HEK293 (cell line): ENCODE measurements at regions not wholly inside any gene's neighbourhood (a gene's known extent, or its start where the extent isn't known, plus 50 kb on each side); places are given as distances from the start of the nearest gene placed in this dataset.

Experiments used
- CTCF ChIA-PET: fragments of 350-600 bp; formaldehyde crosslinking; extraction: SDS; loops from one replicate; lab custom pipeline; 2021; ENCODE audit warnings: antibody characterized with exemption; lab: Yijun Ruan, JAX
- POLR2A ChIA-PET: fragments of 300-600 bp; formaldehyde crosslinking; extraction: SDS; loops from one replicate; lab custom pipeline; 2020; ENCODE audit warnings: antibody characterized with exemption, inconsistent platforms; lab: Yijun Ruan, JAX
- H3K27ac ChIP-seq: fragments of 200-500 bp; sonication (Bioruptor generic); 2 replicates; pipeline ENCODE4 v1.5.1; 2014; ENCODE audit warnings: low read depth, low read length, control low read depth, inconsistent platforms; ENCODE audit errors: extremely low read depth
- H3K36me3 ChIP-seq, 2 experiments: fragments of 200-500 bp in 1 of 2; sonication (Bioruptor generic) in 1 of 2; 1 replicate in 1 of 2; 2 replicates in 1 of 2; pipeline ENCODE4 v1.5.1; 2014 to 2017; ENCODE audit warnings: inconsistent platforms in 2 of 2, low read length in 2 of 2; ENCODE audit not compliant: control insufficient read depth in 2 of 2, insufficient read depth in 1 of 2
- H3K4me1 ChIP-seq: fragments of 200-500 bp; sonication (Bioruptor generic); 2 replicates; pipeline ENCODE4 v1.5.1; 2014; ENCODE audit warnings: mild to moderate bottlenecking, low read length, inconsistent platforms; ENCODE audit not compliant: control insufficient read depth, insufficient read depth
- H3K4me3 ChIP-seq: 2 replicates; pipeline ENCODE4 v1.5.1; 2011; ENCODE audit warnings: low read depth, mild to moderate bottlenecking, control low read depth, low read length, moderate library complexity
- H3K9me3 ChIP-seq: fragments of 200-500 bp; sonication (Bioruptor generic); 2 replicates; pipeline ENCODE4 v1.5.1; 2014; ENCODE audit warnings: low read depth, low read length, inconsistent platforms; ENCODE audit not compliant: control insufficient read depth, insufficient read depth
- HOXD13 ChIP-seq: sonication (generic); formaldehyde crosslinking; IDR thresholded peaks from 2 replicates; pipeline ENCODE4 v1.8.0; 2022; ENCODE audit warnings: missing genetic modification reagents, borderline replicate concordance
- KLF8 ChIP-seq: fragments of 450-650 bp; formaldehyde crosslinking; IDR thresholded peaks from 2 replicates; pipeline ENCODE4 v1.5.1; 2016; ENCODE audit warnings: missing biosample characterization, missing genetic modification characterization
- MYNN ChIP-seq: fragments of 450-650 bp; formaldehyde crosslinking; IDR thresholded peaks from 2 replicates; pipeline ENCODE4 v1.5.1; 2016; ENCODE audit warnings: missing biosample characterization, missing genetic modification characterization, borderline replicate concordance
- OSR2 ChIP-seq: fragments of 450-650 bp; formaldehyde crosslinking; IDR thresholded peaks from 2 replicates; pipeline ENCODE4 v1.5.1; 2016; ENCODE audit warnings: missing biosample characterization, missing genetic modification characterization
- REPIN1 ChIP-seq: fragments of 450-650 bp; formaldehyde crosslinking; IDR thresholded peaks from 2 replicates; pipeline ENCODE4 v1.5.1; 2017; ENCODE audit warnings: missing biosample characterization, missing genetic modification characterization, low read depth
- SETDB1 ChIP-seq: IDR thresholded peaks from one replicate; pipeline ENCODE4 v1.6.1; 2017; ENCODE audit warnings: mild to moderate bottlenecking, low read length, moderate library complexity, mixed read lengths; ENCODE audit not compliant: insufficient read length
- SP3 ChIP-seq: fragments of 450-650 bp; formaldehyde crosslinking; IDR thresholded peaks from 2 replicates; pipeline ENCODE4 v1.5.1; 2016; ENCODE audit warnings: missing biosample characterization, missing genetic modification characterization
- ZBTB8A ChIP-seq: fragments of 450-650 bp; formaldehyde crosslinking; IDR thresholded peaks from 2 replicates; pipeline ENCODE4 v1.5.1; 2016; ENCODE audit warnings: missing biosample characterization, missing genetic modification characterization
- ZNF114 ChIP-seq: fragments of 450-650 bp; formaldehyde crosslinking; IDR thresholded peaks from 2 replicates; pipeline ENCODE4 v1.5.0; 2017; ENCODE audit warnings: missing biosample characterization, missing genetic modification characterization
- ZNF132 ChIP-seq: fragments of 450-650 bp; formaldehyde crosslinking; IDR thresholded peaks from 2 replicates; pipeline ENCODE4 v1.5.1; 2017; ENCODE audit warnings: missing biosample characterization, missing genetic modification characterization, borderline replicate concordance
- ZNF169 ChIP-seq: fragments of 450-650 bp; formaldehyde crosslinking; IDR thresholded peaks from 2 replicates; pipeline ENCODE4 v1.5.1; 2016; ENCODE audit warnings: missing biosample characterization, missing genetic modification characterization
- ZNF175 ChIP-seq: fragments of 450-650 bp; formaldehyde crosslinking; IDR thresholded peaks from 2 replicates; pipeline ENCODE4 v1.5.1; 2016; ENCODE audit warnings: missing biosample characterization, missing genetic modification characterization
- ZNF2 ChIP-seq: fragments of 450-650 bp; formaldehyde crosslinking; IDR thresholded peaks from 2 replicates; pipeline ENCODE4 v1.5.1; 2016; ENCODE audit warnings: missing biosample characterization, missing genetic modification characterization
- ZNF341 ChIP-seq: fragments of 450-650 bp; formaldehyde crosslinking; IDR thresholded peaks from 2 replicates; pipeline ENCODE4; 2016; ENCODE audit warnings: low read depth, missing biosample characterization, missing genetic modification characterization
- ZNF394 ChIP-seq: fragments of 450-650 bp; formaldehyde crosslinking; IDR thresholded peaks from 2 replicates; pipeline ENCODE4 v1.5.1; 2016; ENCODE audit warnings: missing biosample characterization, missing genetic modification characterization, mild to moderate bottlenecking, moderate library complexity, borderline replicate concordance
- ZNF544 ChIP-seq: fragments of 450-650 bp; formaldehyde crosslinking; IDR thresholded peaks from 2 replicates; pipeline ENCODE4 v1.5.0; 2017; ENCODE audit warnings: missing biosample characterization, missing genetic modification characterization
- ZNF629 ChIP-seq: fragments of 450-650 bp; formaldehyde crosslinking; IDR thresholded peaks from 2 replicates; pipeline ENCODE4 v1.5.1; 2017; ENCODE audit warnings: missing biosample characterization, missing genetic modification characterization
- ZNF670 ChIP-seq: fragments of 450-650 bp; formaldehyde crosslinking; IDR thresholded peaks from 2 replicates; pipeline ENCODE4 v1.5.1; 2016; ENCODE audit warnings: missing biosample characterization, missing genetic modification characterization, low read depth
- ZNF701 ChIP-seq: fragments of 450-650 bp; formaldehyde crosslinking; IDR thresholded peaks from 2 replicates; pipeline ENCODE4 v1.5.1; 2016; ENCODE audit warnings: missing biosample characterization, missing genetic modification characterization
- ZSCAN16 ChIP-seq: fragments of 450-650 bp; formaldehyde crosslinking; IDR thresholded peaks from 2 replicates; pipeline ENCODE4 v1.5.1; 2016; ENCODE audit warnings: missing biosample characterization, missing genetic modification characterization
- TF ChIP-seq, protein P1 (sequence below): fragments of 450-650 bp; formaldehyde crosslinking; IDR thresholded peaks from 2 replicates; pipeline ENCODE4 v1.5.1; 2016; ENCODE audit warnings: missing biosample characterization, missing genetic modification characterization
- TF ChIP-seq, protein P2 (sequence below): fragments of 450-650 bp; formaldehyde crosslinking; IDR thresholded peaks from 2 replicates; pipeline ENCODE4 v1.5.1; 2016; ENCODE audit warnings: missing biosample characterization, missing genetic modification characterization

DNA sequence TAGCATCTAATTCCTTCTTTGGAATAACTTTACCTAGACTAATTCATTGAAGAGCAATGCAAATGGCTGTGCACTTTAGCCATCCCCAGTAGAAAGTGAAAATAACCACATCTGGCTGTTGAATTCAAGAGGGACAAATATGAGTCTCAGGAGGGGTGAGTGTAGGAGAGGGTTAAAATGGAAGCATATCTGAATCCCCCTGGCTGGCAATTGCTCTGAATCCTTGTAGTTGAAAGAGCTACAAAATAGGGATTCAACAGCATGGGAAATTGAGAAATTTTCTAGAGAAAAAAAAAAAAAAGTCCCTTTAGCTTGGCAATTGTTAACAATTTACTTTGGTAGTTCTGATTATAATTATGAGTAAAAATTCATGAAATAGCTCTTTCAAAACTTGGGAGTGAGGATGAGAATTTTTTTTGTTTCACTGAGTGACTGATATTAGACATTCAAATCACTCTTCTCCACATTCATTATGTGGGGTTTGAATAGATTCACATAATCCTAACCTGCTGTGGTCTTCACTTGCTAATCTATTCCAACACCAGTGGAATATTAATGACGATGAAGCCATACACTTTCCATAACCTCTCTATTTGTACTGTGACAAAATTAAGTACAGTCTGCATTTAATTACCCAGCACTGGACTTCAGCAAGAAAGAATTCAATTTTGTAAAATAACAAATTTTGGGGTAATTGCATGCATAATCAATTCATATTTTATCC lies 569.0 kb upstream of the MCTP2 start:
- ChIA-PET POLR2A (no interaction called here), CTCF (interaction anchor here (0.5 kb wide), 1 partner anchor 229 kb away, joined by 3 read pairs; no protein-coding TSS in a partner anchor)
- H3K9me3 ChIP-seq = no peaks in the 10 kb centered on the region
- no peaks in the 10 kb centered on the region for H3K36me3 ChIP-seq
- no peaks in the 10 kb centered on the region for H3K4me1 ChIP-seq
- TF ChIP-seq HOXD13 (CRISPR knock-in tag) (no peak), OSR2 (tag by site-specific recombination) (no peak), ZBTB8A (tag by site-specific recombination) (no peak), ZNF114 (tag by site-specific recombination) (no peak), ZNF2 (no peak), ZNF169 (no peak), ZNF701 (tag by site-specific recombination) (no peak), ZNF670 (tag by site-specific recombination) (no peak), SP3 (no peak), ZNF175 (tag by site-specific recombination) (no peak), ZNF341 (tag by site-specific recombination) (no peak), REPIN1 (tag by site-specific recombination) (no peak), ZNF544 (tag by site-specific recombination) (no peak), ZNF629 (tag by site-specific recombination) (no peak)
- TF ChIP-seq, protein P1, sequence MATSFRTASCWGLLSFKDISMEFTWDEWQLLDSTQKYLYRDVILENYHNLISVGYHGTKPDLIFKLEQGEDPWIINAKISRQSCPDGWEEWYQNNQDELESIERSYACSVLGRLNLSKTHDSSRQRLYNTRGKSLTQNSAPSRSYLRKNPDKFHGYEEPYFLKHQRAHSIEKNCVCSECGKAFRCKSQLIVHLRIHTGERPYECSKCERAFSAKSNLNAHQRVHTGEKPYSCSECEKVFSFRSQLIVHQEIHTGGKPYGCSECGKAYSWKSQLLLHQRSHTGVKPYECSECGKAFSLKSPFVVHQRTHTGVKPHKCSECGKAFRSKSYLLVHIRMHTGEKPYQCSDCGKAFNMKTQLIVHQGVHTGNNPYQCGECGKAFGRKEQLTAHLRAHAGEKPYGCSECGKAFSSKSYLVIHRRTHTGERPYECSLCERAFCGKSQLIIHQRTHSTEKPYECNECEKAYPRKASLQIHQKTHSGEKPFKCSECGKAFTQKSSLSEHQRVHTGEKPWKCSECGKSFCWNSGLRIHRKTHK (tag by site-specific recombination) = no peak
- H3K27ac ChIP-seq = no peak overlapping the region
- no peak overlapping the region for H3K4me3 ChIP-seq

DNA sequence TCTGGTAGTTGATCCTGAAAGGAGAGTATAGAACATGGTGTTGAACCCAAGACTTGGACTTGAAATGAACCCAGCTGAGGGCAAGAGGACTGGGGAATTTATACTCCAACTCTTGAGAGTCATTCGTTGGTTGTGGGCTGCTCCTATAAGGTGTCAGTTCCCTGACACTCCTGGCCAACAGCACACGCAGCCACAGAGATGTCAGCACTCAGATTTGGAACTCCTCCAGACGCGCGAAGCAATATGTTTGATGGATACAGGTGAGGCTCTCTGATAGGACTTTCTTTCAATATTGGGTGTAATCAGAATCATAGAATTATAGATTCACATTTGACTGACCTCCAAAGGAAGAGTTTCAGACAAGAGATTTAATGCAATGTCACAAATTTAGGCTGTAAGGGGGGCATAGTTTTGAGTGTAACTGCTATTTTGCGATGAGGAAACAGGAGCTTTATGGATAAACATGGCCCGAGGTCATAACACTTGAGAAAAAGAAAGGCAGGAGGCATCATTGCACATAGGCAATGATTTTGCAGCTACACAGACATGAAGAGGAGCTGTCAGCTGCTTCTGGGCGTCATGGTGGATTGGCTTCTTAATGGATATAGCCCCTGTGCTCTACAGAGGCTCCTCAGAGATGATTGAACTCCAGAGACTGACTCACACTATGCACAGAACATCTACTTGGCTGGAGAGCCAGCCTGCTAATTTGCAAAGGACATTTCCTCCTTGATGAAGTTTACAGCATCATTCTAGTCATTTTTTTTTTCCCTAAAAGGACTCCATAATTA lies 569.2 kb upstream of the RGMA start:
- no peak overlapping the region for H3K4me3 ChIP-seq
- no peaks in the 10 kb centered on the region for H3K9me3 ChIP-seq
- ChIA-PET POLR2A (no interaction called here), CTCF (interaction anchor here (0.9 to 2.1 kb wide), 2 partner anchors 15 to 318 kb away, joined by 3 to 5 read pairs; no protein-coding TSS in a partner anchor)
- H3K36me3 ChIP-seq = no peaks in the 10 kb centered on the region
- TF ChIP-seq SETDB1 (no peak), ZSCAN16 (no peak)
- TF ChIP-seq, protein P2, sequence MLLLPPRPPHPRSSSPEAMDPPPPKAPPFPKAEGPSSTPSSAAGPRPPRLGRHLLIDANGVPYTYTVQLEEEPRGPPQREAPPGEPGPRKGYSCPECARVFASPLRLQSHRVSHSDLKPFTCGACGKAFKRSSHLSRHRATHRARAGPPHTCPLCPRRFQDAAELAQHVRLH (tag by site-specific recombination) = no peak
- no peak overlapping the region for H3K27ac ChIP-seq
- H3K4me1 ChIP-seq = no peaks in the 10 kb centered on the region

DNA sequence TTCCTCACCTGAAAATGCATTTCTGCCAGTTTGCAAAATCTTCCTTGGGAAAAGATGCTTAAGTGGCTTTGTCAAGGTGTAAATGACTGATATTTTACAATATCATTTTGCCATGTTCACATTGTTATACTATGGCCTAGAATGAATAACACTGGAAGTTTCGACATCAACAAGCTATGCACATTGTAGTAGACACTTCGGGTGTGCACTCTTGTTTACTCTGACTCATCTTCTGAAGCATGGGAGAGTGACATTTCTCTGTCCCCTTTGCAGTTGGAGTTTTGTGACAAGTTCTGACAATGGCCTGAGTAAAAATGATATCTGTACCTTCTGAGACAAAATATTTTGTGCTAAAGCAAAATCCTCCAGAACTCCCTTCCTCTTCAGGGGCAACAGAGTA lies 567.0 kb upstream of the RGMA start:
- TF ChIP-seq KLF8 (tag by site-specific recombination) (no peak), MYNN (no peak), ZNF394 (tag by site-specific recombination) (no peak), ZNF132 (no peak)
- TF ChIP-seq, protein P1 (tag by site-specific recombination) = no peak
- TF ChIP-seq, protein P2 (tag by site-specific recombination) = no peak
- H3K27ac ChIP-seq = no peak overlapping the region
- H3K4me3 ChIP-seq = no peak overlapping the region
- POLR2A ChIA-PET = no interaction called here
- CTCF ChIA-PET = interaction anchor here (0.7 kb wide), 1 partner anchor 10 kb away, joined by 3 read pairs; no protein-coding TSS in a partner anchor
- H3K36me3 ChIP-seq = no peaks in the 10 kb centered on the region
- no peaks in the 10 kb centered on the region for H3K4me1 ChIP-seq
- H3K9me3 ChIP-seq = no peaks in the 10 kb centered on the region; the same call in 1 of the 2 replicates
